B cell (primary cell): ENCODE measurements at regions not wholly inside any gene's neighbourhood (a gene's known extent, or its start where the extent isn't known, plus 50 kb on each side); places are given as distances from the start of the nearest gene placed in this dataset.

Source experiments
- ATAC-seq: fragments of 200-7000 bp; cut with Tn5 transposase; one replicate; pipeline ENCODE4 v1.10.0; 2021; ENCODE audit warnings: low read depth, mild to moderate bottlenecking, moderate number of reproducible peaks, moderate library complexity
- CTCF ChIA-PET: fragments of 350-600 bp; sonication (Branson Sonifier 250); formaldehyde crosslinking; loops from one replicate; lab custom pipeline; 2021; ENCODE audit warnings: antibody characterized with exemption, inconsistent platforms; lab: Charles Lee
- POLR2A ChIA-PET: fragments of 350-600 bp; sonication (Branson Sonifier 250); formaldehyde crosslinking; loops from one replicate; lab custom pipeline; 2021; ENCODE audit warnings: antibody characterized with exemption; lab: Charles Lee
- DNase-seq: peaks from one replicate; pipeline ENCODE4 v3.0.0; 2013
- H2AFZ ChIP-seq: 2 replicates; pipeline ENCODE4 v1.6.1; 2012; ENCODE audit warnings: mild to moderate bottlenecking, low read depth, low read length; ENCODE audit not compliant: insufficient read depth, poor library complexity, severe bottlenecking
- H3K27ac ChIP-seq, 2 donors: 1 replicate in 1 of 2; 2 replicates in 1 of 2; pipeline ENCODE4 v1.5.1; 2012 to 2013; ENCODE audit warnings: low read length in 2 of 2, mild to moderate bottlenecking in 2 of 2, moderate library complexity in 1 of 2
- H3K27me3 ChIP-seq, 4 experiments: fragments of 200-600 bp in 1 of 4; sonication (generic) in 1 of 4; replicated peaks in 1 of 4; 1 replicate in 2 of 4; 2 replicates in 2 of 4; pipeline versions ENCODE4 v1.6.1 to v1.7.0; 2013 to 2016; ENCODE audit warnings: low read length in 3 of 4, mild to moderate bottlenecking in 2 of 4, mixed read lengths in 1 of 4, moderate library complexity in 1 of 4; ENCODE audit not compliant: insufficient read depth in 4 of 4, control insufficient read depth in 3 of 4; ENCODE audit errors: control extremely low read depth in 1 of 4
- H3K36me3 ChIP-seq, 2 experiments: replicated peaks in 1 of 2; 1 replicate in 1 of 2; 2 replicates in 1 of 2; pipeline versions ENCODE4 v1.6.1 to v1.7.1; 2013; ENCODE audit warnings: low read length in 1 of 2; ENCODE audit not compliant: insufficient read depth in 2 of 2, control insufficient read depth in 1 of 2; ENCODE audit errors: control extremely low read depth in 1 of 2, extremely low read depth in 1 of 2
- H3K4me1 ChIP-seq, 2 donors: fragments of 200-600 bp in 1 of 2; sonication (generic) in 1 of 2; 1 replicate in 1 of 2; 2 replicates in 1 of 2; pipeline versions ENCODE4 v1.5.1 to v1.6.1; 2013 to 2017; ENCODE audit warnings: low read length in 2 of 2; ENCODE audit not compliant: control insufficient read depth in 2 of 2, insufficient read depth in 2 of 2
- H3K4me2 ChIP-seq: replicated peaks from 2 replicates; pipeline ENCODE3; 2012; ENCODE audit warnings: mild to moderate bottlenecking, low read depth, low read length; ENCODE audit not compliant: poor library complexity, severe bottlenecking
- H3K4me3 ChIP-seq, 5 experiments: fragments of 200-600 bp in 1 of 5; sonication (generic) in 1 of 5; 1 replicate in 3 of 5; 2 replicates in 2 of 5; pipeline versions ENCODE4 v1.5.1 to v1.7.0; 2011 to 2016; ENCODE audit warnings: low read length in 4 of 5, mild to moderate bottlenecking in 4 of 5, low read depth in 2 of 5, control low read depth in 1 of 5, moderate library complexity in 1 of 5; ENCODE audit not compliant: insufficient read depth in 1 of 5; ENCODE audit errors: control extremely low read depth in 1 of 5, extremely low read depth in 1 of 5
- H3K79me2 ChIP-seq: fragments of 200-600 bp; sonication (generic); one replicate; pipeline ENCODE4 v1.6.0; 2016; ENCODE audit warnings: low read length; ENCODE audit not compliant: control insufficient read depth, insufficient read depth
- H3K9ac ChIP-seq: fragments of 200-600 bp; sonication (generic); 2 replicates; pipeline ENCODE4 v1.6.1; 2017; ENCODE audit warnings: mild to moderate bottlenecking, low read length, moderate library complexity
- H3K9me3 ChIP-seq, 3 donors: one replicate each; pipeline versions ENCODE4 v1.6.1 to v1.7.1; 2013; ENCODE audit warnings: low read length in 2 of 3; ENCODE audit not compliant: control insufficient read depth in 2 of 3, insufficient read depth in 1 of 3; ENCODE audit errors: control extremely low read depth in 1 of 3
- H4K20me1 ChIP-seq: 2 replicates; pipeline ENCODE4 v1.6.0; 2012; ENCODE audit warnings: mild to moderate bottlenecking, low read length; ENCODE audit not compliant: insufficient read depth, control insufficient read depth, poor library complexity, severe bottlenecking
- H3K27ac Mint-ChIP-seq: one replicate; pipeline ENCODE4 v1.8.0; 2021; ENCODE audit warnings: mixed read lengths
- H3K27me3 Mint-ChIP-seq: one replicate; pipeline ENCODE4 v1.8.0; 2021; ENCODE audit warnings: mixed read lengths
- H3K4me1 Mint-ChIP-seq: one replicate; pipeline ENCODE4 v1.8.0; 2021; ENCODE audit warnings: mixed read lengths
- H3K4me3 Mint-ChIP-seq: one replicate; pipeline ENCODE4 v1.8.0; 2021; ENCODE audit warnings: mixed read lengths
- H3K9me3 Mint-ChIP-seq: one replicate; pipeline ENCODE4 v1.8.0; 2022; ENCODE audit warnings: mixed read lengths; ENCODE audit not compliant: insufficient read depth
- CTCF ChIP-seq: fragments of 200-600 bp; IDR thresholded peaks from one replicate; pipeline ENCODE4 v1.8.0; 2022; ENCODE audit warnings: antibody characterized with exemption, mild to moderate bottlenecking
- EZH2 ChIP-seq: IDR thresholded peaks from 2 replicates; pipeline ENCODE4 v1.6.1; 2012; ENCODE audit warnings: borderline replicate concordance, low read depth, mild to moderate bottlenecking, moderate library complexity, low read length; ENCODE audit not compliant: insufficient read depth, poor library complexity, severe bottlenecking
- WGBS: methylation state at CpG from one replicate; pipeline ENCODE4 v1.1.5; 2013; ENCODE audit warnings: missing lambda C conversion rate; ENCODE audit not compliant: insufficient coverage; 5-methylcytosine and 5-hydroxymethylcytosine counted together
- intact Hi-C: fragments of 100-400 bp; cut with micrococcal nuclease; formaldehyde crosslinking; loops from one replicate; pipeline ENCODE4 v1.10.0; 2022

GRCh38 chr5:73295921-73296320 is 122.9 kb downstream of the TMEM174 start:
- H3K4me3 Mint-ChIP-seq, result no peak overlapping the region
- Histone ChIP-seq H3K27ac (no peak overlapping the region), H3K27me3 (peaks cover 0 to 58% (median 38%) of the 10 kb centered on the region in 4 experiments), H3K9me3 (peaks cover 0 to 14% (median 0%) of the 10 kb centered on the region in 3 donors), H2AFZ (no peak overlapping the region), H3K4me1 (peaks cover 0 to 4% of the 10 kb centered on the region in 2 donors), H3K4me2 (no peak overlapping the region), H4K20me1 (no peaks in the 10 kb centered on the region), H3K9ac (no peak overlapping the region), H3K4me3 (no peak overlapping the region), H3K36me3 (no peaks in the 10 kb centered on the region), H3K79me2 (no peaks in the 10 kb centered on the region)
- ChIA-PET POLR2A (no interaction called here), CTCF (no interaction called here)
- WGBS, result no CpG with 5 or more reads among the region's 4 CpGs
- no peak for TF ChIP-seq CTCF
- TF ChIP-seq EZH2, result no peak
- peaks cover 2% of the 10 kb centered on the region for H3K4me1 Mint-ChIP-seq
- intact Hi-C loops, result no loop called here
- H3K27me3 Mint-ChIP-seq, result peaks cover 75% of the 10 kb centered on the region
- no peak for ATAC-seq
- no peak for DNase-seq
- no peak overlapping the region for H3K27ac Mint-ChIP-seq
- no peaks in the 10 kb centered on the region for H3K9me3 Mint-ChIP-seq

GRCh38 chr5:73295447-73295846 is 122.5 kb downstream of the TMEM174 start:
- Histone ChIP-seq H3K27ac (no peak overlapping the region), H3K9me3 (peaks cover 0 to 14% (median 0%) of the 10 kb centered on the region in 3 donors), H2AFZ (no peak overlapping the region), H3K4me3 (no peak overlapping the region), H3K4me1 (peaks cover 0 to 4% of the 10 kb centered on the region in 2 donors), H3K4me2 (no peak overlapping the region), H3K27me3 (peaks cover 0 to 53% (median 35%) of the 10 kb centered on the region in 4 experiments), H3K79me2 (no peaks in the 10 kb centered on the region), H4K20me1 (no peaks in the 10 kb centered on the region), H3K36me3 (no peaks in the 10 kb centered on the region), H3K9ac (no peak overlapping the region)
- 60% methylated on average over 1 of the region's 2 CpGs for WGBS
- no peaks in the 10 kb centered on the region for H3K9me3 Mint-ChIP-seq
- DNase-seq (no peak), ATAC-seq (no peak)
- H3K27me3 Mint-ChIP-seq, result peaks cover 74% of the 10 kb centered on the region
- no peak for TF ChIP-seq EZH2
- no peak for TF ChIP-seq CTCF
- H3K4me3 Mint-ChIP-seq, result no peak overlapping the region
- intact Hi-C loops, result no loop called here
- no peak overlapping the region for H3K27ac Mint-ChIP-seq
- CTCF ChIA-PET, result no interaction called here
- H3K4me1 Mint-ChIP-seq, result peaks cover 2% of the 10 kb centered on the region
- POLR2A ChIA-PET, result no interaction called here
